ENCODE measurements at regions not wholly inside any gene's neighbourhood (a gene's known extent, or its start where the extent isn't known, plus 50 kb on each side); places are given as distances from the start of the nearest gene placed in this dataset.

DNA sequence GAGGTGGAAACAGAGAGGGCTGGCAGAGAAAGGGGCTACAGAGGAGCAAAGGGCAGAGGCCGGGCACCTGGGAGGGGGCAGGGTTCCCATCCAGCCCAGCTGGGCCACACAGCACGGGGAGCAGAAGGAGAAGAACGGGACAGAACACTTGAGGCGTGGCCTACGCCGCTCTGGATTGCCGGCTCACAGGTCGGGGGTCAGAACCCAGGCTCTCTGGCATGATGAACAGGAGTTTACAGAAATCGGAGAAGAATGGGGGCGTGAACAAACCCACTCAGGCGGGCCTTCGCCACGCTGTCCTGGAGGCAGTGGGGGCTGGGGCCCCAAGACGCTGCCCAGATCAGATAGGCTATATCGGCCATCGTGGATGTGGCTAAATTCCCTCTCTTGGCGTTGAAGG, 362.2 kb upstream of the SHH start:
- DNase-seq, result no peak

DNA sequence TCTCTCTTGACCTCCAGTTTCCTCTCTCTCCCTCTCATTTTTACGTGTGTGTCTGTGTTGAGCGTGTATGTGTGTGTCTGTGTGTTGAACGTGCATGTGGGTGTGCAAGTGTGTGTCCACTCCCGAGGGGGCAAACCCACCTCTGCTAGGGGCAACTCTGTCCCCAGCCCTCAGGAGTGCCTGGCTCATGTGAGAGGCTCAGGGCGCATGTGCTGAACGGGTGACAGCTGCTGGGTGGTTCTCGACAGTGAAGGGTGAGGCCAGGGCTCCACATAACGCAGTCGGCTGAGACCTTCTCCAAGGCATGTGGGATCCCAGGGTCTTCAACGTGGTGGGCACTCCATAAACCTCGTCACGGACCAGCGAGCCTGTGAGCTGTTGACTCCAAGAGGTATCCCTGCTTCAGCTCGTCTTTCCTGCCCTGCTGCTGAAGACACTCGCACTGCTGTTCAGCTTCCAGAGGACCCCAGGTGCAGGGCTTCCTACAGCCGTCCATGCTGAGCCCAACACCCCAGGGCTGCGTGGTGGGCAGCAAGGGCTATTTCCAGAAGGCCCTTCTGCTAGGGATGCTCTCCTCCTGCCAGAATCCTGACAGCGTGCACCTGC, 361.6 kb upstream of the SHH start:
- DNase-seq, result peak; percentile 40

DNA sequence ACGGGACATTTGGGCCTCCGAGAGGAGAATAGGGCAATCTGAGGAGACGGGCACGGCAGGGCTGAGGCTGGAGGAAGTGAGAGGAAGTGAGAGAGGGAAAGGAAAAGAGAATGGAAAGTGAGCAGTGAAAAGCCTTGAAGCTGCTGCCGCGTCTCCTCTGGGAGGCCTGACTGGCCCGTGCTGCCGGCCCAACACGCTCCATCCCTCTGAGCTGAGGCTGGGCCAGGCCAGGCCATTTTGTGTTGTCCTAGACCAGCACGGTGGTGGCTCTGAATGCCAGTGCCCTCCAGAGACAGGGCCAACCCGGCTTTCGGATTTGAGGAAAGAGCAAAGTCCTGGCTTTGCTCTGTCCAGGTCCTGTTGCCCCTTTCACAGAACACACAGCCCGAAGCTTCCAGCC, 361.1 kb upstream of the SHH start:
- DNase-seq, result no peak

DNA sequence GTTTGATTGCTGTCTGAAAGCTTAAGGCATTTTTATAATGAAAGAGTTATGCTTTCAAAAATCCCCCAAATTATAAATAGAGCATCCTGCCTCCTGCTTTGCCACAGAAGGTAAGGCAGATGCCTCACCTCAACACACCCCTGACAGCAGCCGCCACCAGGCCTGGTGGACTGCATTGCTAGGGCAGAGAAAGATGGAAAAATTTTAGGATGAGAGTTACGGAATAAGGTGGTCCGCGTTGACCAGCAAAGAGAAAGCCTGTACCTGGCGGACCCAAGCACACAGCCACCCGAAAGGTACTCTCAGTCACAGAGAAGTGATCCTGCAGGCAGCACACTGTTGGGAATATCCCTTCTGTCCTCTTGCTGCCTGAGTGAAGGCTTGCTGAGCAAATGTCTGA, 360.4 kb upstream of the SHH start:
- peak; percentile 38 for DNase-seq

DNA sequence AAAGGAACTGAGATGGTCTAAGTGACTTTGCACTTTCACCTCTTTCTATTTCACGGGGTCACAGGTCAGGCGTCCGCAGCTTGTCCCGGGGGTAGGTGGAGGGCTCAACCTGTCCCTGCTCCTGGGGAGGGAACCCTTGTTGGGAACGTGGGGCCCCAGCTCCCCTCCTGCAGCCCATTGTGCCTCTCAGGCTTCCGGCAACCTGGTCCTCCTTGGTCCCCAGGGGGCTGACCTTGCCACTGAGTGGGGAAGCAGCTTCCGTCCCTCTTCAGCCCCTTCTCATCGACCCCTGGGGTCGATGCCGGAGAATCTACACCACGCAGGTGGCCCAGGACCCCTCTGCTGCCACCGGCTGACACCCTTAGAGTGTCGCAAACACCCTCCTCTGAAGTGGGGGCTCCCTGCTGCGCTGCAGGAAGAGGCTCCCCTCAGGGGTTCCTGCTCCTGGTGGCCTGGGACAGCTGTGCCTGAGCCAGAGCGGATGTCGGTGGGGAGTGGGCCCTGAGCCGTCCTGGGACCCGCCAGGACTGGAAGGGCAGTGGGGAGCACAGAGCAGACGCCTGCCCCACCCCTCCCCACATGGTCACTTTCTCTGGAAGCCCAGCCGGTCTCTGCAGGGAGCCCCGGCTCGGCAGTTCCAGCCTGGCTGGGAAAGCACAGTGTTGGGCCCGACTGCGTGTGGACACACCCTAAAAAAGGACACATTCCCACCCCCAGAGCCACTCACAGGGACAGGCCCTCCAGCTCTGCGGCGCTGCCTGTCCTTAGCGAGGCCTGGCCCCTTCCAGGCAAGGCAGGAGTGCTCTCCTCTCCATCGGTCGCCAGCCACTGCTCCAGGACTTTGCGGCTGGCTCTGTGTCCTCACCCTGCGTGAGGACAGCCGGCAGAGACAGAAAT, 357.5 kb upstream of the SHH start:
- DNase-seq, result peak; percentile 50

DNA sequence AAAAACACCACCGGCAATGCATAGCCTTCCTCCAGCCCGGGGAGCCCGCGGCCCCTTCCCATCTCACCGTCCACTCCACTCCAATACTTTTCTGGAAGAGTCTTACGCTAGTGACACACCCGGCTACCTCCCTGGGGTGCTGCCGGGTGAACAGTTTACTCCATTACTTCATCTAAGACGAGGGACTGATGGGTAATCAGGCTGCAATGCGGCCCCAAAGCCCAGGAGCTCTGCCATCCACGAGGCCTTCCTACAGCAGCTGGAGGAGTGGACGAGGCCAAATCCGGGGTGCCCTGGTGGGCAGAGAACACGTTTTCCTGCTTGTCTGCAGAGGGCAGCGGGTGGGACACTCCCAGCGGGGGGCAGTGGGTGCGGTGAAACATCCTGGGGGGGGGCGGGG, 356.2 kb upstream of the SHH start:
- peak; percentile 30 for DNase-seq

DNA sequence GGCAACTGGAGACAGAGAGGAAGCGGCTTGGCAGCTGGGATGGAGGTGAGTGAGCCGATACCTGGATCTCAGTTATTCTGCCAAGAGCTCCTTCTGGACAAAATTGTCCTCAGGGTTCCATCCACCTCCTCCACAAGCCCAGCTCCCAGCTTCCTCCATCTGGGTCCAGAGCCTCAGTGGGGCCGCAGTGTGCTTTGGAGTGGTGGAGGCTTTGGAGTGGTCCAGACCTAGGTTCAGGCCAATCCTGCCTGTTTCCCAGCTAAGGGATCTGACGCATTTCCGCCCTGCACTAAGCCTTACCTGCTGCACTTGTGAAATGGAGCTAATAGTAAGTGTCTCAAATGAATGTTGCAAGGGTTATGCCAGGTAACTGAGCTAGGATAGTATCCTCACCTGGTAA, 355.7 kb upstream of the SHH start:
- DNase-seq, result no peak

DNA sequence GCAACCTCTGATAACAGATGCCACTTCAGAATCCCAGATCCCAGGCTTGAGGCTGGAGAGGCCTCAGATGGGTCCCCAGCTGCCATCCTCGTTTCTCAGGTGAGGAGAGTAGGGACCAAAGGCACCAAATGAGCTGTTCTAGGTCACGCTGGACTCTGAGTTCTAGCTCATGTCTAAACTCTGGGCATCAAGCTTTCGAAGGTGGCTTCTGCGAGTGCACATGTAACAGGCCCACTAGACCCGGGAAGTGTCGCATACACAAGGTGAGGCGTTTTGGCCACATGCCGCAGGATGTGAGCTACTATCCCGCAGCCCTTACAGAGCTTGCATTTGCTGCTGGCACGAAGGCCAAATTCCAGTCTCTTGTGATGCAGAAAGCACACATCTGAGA, 355.1 kb upstream of the SHH start:
- DNase-seq, result peak; percentile 41

DNA sequence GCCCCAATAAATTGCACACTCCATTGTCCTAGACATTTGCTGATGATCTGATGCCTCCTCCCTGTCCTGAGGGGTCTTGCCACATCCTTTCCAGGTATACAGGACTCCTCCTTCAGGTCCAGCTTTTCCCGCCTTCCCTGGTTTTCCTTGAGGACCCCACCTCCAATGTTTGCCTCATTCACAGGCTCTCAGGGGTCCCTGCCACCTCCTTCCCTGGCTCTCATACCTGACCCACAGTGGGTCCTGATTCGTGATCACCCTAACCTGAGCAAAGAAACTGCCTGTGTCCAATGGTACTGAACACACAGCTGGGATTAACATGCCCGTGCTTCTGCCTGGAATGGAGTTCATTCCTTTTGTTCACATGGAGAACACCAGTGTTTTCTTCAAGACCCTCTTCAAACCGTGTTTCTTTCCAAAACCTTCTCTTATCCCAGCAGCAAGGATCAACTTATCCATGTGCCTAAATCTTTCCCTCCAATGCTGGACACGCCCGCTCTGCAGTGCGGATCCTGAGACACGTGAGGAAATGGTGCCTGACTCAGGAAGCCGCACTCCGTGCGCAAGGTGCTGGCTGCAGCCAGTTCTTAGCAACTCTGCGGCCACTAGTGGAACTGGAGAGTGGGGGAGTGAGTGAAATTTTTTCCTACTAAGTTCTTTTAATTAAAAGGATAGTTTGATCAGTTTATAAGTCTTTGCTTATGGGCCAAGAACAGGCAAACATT, 354.6 kb upstream of the SHH start:
- no peak for DNase-seq

DNA sequence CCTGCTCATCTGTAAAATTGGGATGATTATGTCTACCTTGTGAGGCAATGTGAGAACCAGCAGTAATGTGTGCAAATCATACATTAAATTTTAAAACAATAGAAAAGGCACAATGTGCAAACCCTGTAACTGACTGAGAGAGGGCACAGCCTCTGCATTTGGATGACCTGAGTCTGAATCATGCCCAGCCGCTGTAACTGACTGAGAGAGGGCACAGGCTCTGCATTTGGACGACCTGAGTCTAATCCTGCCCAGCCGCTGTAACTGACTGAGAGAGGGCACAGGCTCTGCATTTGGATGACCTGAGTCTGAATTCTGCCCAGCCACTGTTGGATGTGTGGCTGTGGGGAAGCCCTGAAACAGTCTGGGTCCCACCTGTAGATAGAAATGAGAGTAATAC, 351.5 kb upstream of the SHH start:
- no peak for DNase-seq

DNA sequence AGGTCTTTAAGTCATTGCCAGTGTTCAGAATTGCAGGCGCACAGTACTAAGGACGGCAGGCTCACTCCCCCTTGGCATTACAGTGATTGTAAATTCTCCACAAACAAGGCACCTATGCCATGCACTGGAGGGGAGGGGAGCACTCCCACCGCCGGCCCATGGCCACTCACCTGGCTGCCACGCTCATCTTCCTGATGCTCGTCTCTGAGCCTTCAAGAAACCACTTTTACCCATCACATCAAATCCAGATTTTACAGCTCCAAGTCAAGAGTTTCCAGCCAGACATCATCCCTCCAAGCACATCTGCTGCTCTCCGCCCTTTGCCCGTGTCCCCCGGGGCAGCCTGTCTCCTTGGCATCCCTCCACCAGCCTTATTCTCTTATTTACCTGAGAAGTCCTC, 350.2 kb upstream of the SHH start:
- DNase-seq, result peak; percentile 21

DNA sequence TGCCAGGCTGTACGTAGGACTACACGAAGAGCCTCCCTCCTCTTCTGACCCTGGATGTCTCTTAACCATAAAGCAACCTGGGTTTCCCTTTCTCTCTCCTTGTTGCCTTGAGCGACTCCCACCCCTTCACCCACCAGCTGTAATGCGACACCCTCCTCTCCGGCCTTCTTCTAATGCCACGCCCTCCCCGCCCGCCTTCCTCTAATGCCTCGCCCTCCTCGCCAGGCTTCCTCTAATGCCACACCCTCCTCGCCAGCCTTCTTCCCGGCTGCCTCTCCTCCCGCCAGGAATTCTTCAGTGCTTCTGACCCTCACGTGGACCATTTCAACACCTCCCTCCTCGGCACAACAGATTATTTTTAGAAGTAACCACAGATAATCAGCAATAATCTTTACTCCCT, 348.5 kb upstream of the SHH start:
- DNase-seq, result peak; percentile 62

DNA sequence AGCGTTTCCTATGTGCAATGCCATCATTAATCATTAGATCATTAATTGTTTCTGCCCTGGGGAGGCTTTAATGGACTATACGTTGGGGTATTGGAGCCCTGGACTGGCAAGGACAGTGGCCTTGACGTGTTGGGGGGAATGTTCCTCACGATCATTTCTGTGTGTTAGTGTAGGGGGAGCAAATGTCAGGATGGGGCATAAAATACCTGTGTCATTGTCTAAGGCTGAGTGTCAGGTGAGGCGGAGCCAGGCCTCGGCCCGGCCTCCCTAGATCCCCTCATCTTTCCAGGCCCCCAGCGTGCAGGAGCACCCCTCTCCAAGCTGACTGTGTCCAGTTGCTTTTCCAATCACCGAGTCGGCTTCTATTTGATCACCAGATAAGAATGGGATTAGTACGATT, 346.4 kb upstream of the SHH start:
- DNase-seq, result no peak

DNA sequence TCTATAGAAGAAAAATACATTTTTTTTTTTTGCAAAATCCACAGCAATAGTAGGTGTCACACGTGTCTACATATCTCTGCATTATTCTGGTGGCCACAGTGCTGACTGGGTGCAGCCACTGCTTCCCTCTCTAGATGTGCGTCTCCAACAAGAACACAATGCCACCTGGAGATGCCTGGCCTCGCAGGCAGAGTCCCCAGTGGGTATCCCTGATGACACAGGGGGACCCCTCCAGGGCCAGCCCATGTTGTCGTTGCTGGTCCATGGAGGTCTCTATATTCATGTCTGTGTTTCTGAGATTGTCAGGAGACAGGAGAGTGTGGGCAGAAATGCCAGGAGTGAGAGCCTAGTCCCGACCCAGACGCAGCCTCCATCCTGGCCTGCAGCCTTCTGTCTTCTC, 345.9 kb upstream of the SHH start:
- peak; percentile 30 for DNase-seq

DNA sequence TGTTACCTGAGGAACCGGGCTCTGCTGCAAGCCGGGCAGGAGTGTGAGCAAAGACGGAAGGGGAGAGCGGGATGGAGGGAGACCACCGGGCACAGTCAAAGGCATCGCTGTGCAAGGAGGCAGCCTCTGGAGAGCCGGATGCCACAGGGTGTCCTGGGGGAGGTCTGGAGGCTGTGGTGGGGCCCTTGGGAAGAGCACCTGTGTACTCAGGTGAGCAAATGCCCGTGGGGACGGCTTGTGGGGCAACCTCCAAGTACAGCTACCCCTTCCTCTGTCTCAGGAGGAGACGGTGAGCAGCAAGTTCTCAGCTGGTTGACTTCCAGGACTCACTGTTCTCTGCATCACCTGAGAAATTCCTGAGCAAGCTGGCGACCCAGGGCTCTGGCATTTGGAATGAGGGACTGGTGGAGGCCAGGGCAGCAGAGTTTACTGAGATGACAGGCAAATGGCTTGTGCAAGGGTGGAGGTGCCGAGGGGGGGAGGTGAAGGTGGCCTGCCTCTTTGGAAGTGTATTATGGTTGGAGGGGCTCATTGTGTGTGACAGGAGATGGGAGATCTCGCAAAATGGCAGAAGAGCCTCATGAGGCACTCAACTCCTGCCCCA, 345.2 kb upstream of the SHH start:
- peak; percentile 31 for DNase-seq

DNA sequence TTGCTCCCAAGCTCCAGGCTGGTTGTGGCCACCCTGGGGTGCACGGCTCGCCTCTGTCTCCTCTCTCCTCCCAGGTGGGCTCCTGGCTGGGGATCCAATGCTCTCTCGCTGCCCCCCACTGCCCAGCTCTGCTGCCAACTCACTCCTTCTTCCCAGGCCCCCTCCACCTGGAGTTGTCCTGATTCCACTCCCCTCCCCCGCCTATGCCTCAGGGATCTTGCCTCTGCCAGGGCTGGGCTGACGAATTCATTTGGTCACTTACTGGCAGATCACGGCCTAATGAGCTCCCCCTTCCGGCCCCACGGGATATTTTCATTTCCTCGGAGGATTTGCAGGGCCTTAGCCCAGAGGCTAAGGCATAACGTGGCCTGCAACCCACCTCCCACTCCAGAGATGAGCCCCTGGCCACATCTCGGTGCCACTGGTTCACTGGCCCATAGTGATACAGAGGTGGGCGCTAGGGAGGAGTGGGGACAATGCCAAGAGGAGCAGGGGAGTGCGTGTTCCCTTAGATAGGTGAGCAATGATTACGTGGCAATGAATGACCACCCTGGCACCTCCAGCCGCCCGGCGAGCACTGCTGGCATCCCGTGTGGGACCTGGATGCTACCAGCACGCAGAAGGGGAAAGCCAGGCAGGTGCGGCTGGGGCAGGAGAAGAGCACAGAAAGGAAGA, 344.6 kb upstream of the SHH start:
- DNase-seq, result peak; percentile 79

DNA sequence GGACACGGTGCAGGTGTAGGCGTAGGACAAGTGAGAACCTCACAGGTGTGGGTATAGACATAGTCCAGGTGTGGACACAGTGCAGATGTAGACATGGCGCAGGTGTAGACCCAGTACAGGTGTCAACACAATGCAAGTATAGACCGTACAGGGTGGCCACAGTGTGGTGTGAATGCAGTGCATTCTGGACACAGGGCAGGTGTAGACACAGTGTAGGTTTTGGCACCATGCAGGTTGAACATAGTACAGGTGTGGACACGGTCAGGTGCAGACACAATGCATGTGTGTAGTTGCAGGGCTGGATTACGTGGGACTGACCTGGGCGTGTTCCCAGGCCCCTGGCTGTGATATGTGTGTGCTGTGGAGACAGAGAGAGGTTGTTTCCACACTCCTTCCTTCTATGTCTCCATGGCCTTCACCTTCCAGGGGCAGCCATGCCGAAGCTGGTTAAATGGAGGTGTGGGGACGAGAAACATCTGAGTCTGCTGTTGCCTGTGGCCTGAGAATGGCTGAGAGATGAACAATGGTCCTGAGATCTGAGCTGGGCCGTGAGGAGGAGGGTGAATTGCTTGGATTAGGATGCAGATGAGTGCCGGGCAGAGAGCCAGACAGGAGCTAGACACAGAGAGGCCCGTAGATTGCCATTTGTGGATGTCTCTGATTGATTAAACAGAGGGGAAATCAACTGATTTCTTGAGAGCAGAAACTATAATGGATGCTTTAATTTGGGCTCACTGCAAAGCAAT, 343.9 kb upstream of the SHH start:
- peak; percentile 46 for DNase-seq

DNA sequence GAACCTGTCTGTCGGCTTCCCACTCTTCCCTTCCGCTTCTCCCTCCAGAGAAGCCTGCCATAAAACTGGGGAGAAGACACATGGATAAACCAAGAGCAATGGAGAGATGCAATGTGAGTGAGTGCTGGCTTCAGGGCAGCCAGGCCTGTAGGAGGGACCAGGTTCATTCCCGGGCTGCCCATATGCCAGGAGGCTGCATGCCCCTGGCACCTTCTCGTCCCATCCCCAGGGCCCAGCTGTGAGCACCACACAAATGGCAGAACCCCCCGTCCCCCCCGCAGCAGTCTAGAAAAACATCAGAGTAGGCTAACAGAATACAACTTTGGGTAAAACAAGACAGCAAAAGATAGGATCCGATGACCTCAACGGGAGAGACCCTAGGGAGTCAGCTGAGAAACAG, 341.3 kb upstream of the SHH start:
- DNase-seq, result no peak

DNA sequence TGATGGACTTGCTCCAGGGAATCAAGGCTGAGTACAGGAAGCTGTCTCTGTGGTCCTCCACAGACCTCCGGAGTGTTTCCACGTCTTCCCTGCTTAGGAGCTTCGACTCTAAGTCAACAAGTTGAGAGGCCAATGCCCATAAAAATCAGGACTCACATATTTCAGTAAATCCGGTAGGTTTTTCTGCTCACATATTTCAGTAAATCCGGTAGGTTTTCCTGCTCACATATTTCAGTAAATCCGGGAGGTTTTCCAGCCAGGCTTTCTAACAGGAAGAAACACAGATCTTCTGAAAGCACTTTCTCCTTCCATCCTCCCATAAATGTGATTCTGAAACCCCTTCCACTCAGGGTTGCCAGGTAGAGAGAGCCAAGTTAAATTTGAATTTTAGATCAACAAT, 340.1 kb upstream of the SHH start:
- peak; percentile 19 for DNase-seq

DNA sequence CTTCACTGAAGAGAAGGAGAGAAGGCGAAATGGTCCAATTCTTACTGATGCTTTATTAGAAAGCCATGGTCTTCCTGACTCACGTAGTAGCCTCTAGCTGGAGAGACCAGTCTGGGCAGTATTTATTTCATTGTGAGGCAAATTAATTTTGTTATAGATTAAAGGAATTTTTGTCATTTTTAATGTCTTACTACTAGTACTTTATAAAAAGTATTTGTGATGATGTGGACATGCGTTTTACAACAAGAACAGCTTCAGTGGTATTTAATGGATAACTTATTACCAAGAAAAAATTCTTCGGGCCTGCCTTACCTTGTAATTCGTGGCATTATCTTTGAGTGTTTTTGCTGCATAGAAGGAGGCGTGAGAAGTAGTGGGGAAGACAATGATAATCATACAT, 339.4 kb upstream of the SHH start:
- peak; percentile 4 for DNase-seq

DNA sequence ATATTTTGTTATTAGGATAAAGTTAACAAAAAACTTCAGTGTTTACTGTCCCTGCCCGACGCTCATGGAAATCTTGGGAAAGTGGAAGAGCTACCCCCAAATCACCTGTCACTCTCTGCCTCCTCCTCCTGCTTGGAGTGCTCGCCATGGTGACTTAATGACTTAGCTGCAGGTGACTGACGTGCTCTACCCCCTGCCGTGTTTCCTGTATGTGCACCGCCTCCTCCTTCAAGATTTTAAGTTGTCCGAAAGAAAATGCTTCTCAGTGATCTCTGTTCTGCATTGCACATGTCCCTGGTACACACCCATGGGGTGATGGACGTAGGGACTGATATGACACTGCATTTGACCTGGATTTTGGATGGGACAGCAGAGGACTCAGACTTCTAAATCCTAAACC, 338.8 kb upstream of the SHH start:
- peak; percentile 23 for DNase-seq

DNA sequence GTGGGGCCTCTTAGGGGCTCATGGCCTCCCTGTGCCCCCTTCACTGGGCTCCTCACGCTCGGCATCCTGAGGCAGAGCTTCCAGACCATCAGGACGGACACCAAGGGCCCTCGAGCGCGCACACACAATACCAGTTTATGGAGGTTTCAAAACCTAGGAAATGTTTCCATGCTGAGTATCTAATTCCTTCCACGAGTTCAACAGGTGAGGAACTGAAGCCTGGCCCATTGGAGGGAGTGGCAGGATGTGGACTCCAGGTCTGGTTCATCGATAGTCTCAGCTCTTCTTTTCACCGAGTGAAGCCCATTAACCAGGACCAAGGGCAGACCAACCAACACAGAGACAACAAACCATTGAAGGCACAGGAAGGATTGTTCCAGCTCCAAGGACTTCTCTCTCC, 336.7 kb upstream of the SHH start:
- DNase-seq, result peak; percentile 23
